ENCODE measurements at regions not wholly inside any gene's neighbourhood (a gene's known extent, or its start where the extent isn't known, plus 50 kb on each side); places are given as distances from the start of the nearest gene placed in this dataset.

- H3K4me3 ChIP-seq: no peak overlapping the region
- 83% methylated on average over 6 of the region's 6 CpGs for WGBS
- H3K36me3 ChIP-seq: no peaks in the 10 kb centered on the region
- no peaks in the 10 kb centered on the region for H3K9me3 ChIP-seq
- no peaks in the 10 kb centered on the region for H3K4me1 ChIP-seq
- no peak overlapping the region for H3K27ac ChIP-seq
- DNase-seq (ENCODE audit: low spot score in 2 of 2): no peak
- TF ChIP-seq POLR2A (IDR thresholded peaks at IDR 0.05) (no peak), EP300 (IDR thresholded peaks at IDR 0.05) (no peak), CTCF (IDR thresholded peaks at IDR 0.05) (no peak), POLR2AphosphoS5 (IDR thresholded peaks at IDR 0.05) (no peak)
- H3K27me3 ChIP-seq: peaks cover 6% of the 10 kb centered on the region
Observed at GRCh38 chr12:3958534-3958933, 85.3 kb upstream of the PARP11 start.

GRCh38 chr12:3951380-3952135 is 78.4 kb upstream of the PARP11 start:
- Histone ChIP-seq H3K9me3 (no peaks in the 10 kb centered on the region), H3K4me3 (no peak overlapping the region), H3K36me3 (no peaks in the 10 kb centered on the region), H3K4me1 (no peaks in the 10 kb centered on the region), H3K27ac (no peak overlapping the region), H3K27me3 (peaks cover 2% of the 10 kb centered on the region)
- 81% methylated on average over 23 of the region's 23 CpGs for WGBS
- TF ChIP-seq EP300 (IDR thresholded peaks at IDR 0.05): no peak
- TF ChIP-seq CTCF (IDR thresholded peaks at IDR 0.05): no peak
- DNase-seq (ENCODE audit: low spot score in 2 of 2): no peak

- H3K36me3 ChIP-seq: no peaks in the 10 kb centered on the region
- TF ChIP-seq POLR2A (IDR thresholded peaks at IDR 0.05) (no peak), EP300 (IDR thresholded peaks at IDR 0.05) (no peak), POLR2AphosphoS5 (IDR thresholded peaks at IDR 0.05) (no peak), CTCF (IDR thresholded peaks at IDR 0.05) (no peak)
- peaks cover 2% of the 10 kb centered on the region for H3K27me3 ChIP-seq
- no peak overlapping the region for H3K27ac ChIP-seq
- no peak for DNase-seq (ENCODE audit: low spot score in 2 of 2)
- no peak overlapping the region for H3K4me3 ChIP-seq
- no peaks in the 10 kb centered on the region for H3K4me1 ChIP-seq
- H3K9me3 ChIP-seq: no peaks in the 10 kb centered on the region
- WGBS: 73% methylated on average over 7 of the region's 7 CpGs
Observed at GRCh38 chr12:3950714-3951320, 77.6 kb upstream of the PARP11 start.

- Histone ChIP-seq H3K9me3 (no peaks in the 10 kb centered on the region), H3K4me3 (no peak overlapping the region), H3K36me3 (no peaks in the 10 kb centered on the region), H3K27ac (no peak overlapping the region), H3K27me3 (peaks cover 4% of the 10 kb centered on the region), H3K4me1 (no peaks in the 10 kb centered on the region)
- 60% methylated on average over 5 of the region's 5 CpGs for WGBS
- no peak for DNase-seq (ENCODE audit: low spot score in 2 of 2)
- TF ChIP-seq CTCF (IDR thresholded peaks at IDR 0.05): no peak
- TF ChIP-seq EP300 (IDR thresholded peaks at IDR 0.05): no peak
- no peak for TF ChIP-seq POLR2AphosphoS5 (IDR thresholded peaks at IDR 0.05)
- no peak for TF ChIP-seq POLR2A (IDR thresholded peaks at IDR 0.05)
Observed at GRCh38 chr12:3947781-3948180, 74.6 kb upstream of the PARP11 start.

- H3K4me3 ChIP-seq: no peak overlapping the region
- no peak overlapping the region for H3K27ac ChIP-seq
- no peaks in the 10 kb centered on the region for H3K9me3 ChIP-seq
- H3K4me1 ChIP-seq: no peaks in the 10 kb centered on the region
- no peaks in the 10 kb centered on the region for H3K36me3 ChIP-seq
- WGBS: 57% methylated on average over 3 of the region's 3 CpGs
- TF ChIP-seq POLR2AphosphoS5 (IDR thresholded peaks at IDR 0.05) (no peak), POLR2A (IDR thresholded peaks at IDR 0.05) (no peak)
- DNase-seq (ENCODE audit: low spot score in 2 of 2): no peak
- H3K27me3 ChIP-seq: peaks cover 4% of the 10 kb centered on the region
Observed at GRCh38 chr12:3945671-3946070, 72.5 kb upstream of the PARP11 start.

All from suprapubic skin (tissue), 4 donors.